ENCODE measurements at regions not wholly inside any gene's neighbourhood (a gene's known extent, or its start where the extent isn't known, plus 50 kb on each side); places are given as distances from the start of the nearest gene placed in this dataset.

GRCh38 chr2:195326537-195326936 is 330.5 kb upstream of the SLC39A10 start:
- Histone ChIP-seq H3K4me3 (ENCODE audit: control extremely low read depth in 1 of 5, extremely low read depth in 1 of 5, insufficient read depth in 1 of 5, low read depth in 2 of 5, low read length in 4 of 5) (no peak overlapping the region), H3K36me3 (replicated peaks in 1 of 2; ENCODE audit: control extremely low read depth in 1 of 2, control insufficient read depth in 1 of 2, extremely low read depth in 1 of 2, insufficient read depth in 2 of 2, low read length in 1 of 2) (no peaks in the 10 kb centered on the region), H3K4me1 (ENCODE audit: control insufficient read depth in 2 of 2, insufficient read depth in 2 of 2, low read length in 2 of 2) (no peaks in the 10 kb centered on the region), H3K9ac (ENCODE audit: low read length) (no peak overlapping the region), H3K79me2 (ENCODE audit: control insufficient read depth, insufficient read depth, low read length) (no peaks in the 10 kb centered on the region), H3K27me3 (replicated peaks in 1 of 4; ENCODE audit: control extremely low read depth in 1 of 4, control insufficient read depth in 3 of 4, insufficient read depth in 4 of 4, low read length in 3 of 4) (no peaks in the 10 kb centered on the region), H3K27ac (ENCODE audit: low read length in 2 of 2) (no peak overlapping the region), H3K4me2 (replicated peaks; ENCODE audit: low read depth, low read length, poor library complexity, severe bottlenecking) (no peak overlapping the region), H3K9me3 (ENCODE audit: control extremely low read depth in 1 of 3, control insufficient read depth in 2 of 3, insufficient read depth in 1 of 3, low read length in 2 of 3) (peaks cover 0 to 3% (median 1%) of the 10 kb centered on the region in 3 donors), H4K20me1 (ENCODE audit: control insufficient read depth, insufficient read depth, low read length, poor library complexity, severe bottlenecking) (no peaks in the 10 kb centered on the region), H2AFZ (ENCODE audit: insufficient read depth, low read depth, low read length, poor library complexity, severe bottlenecking) (no peak overlapping the region)
- TF ChIP-seq EZH2 (IDR thresholded peaks at IDR 0.05; ENCODE audit: borderline replicate concordance, insufficient read depth, low read depth, low read length, poor library complexity, severe bottlenecking) (no peak), CTCF (IDR thresholded peaks at IDR 0.05) (no peak)
- no peak overlapping the region for H3K4me3 Mint-ChIP-seq
- H3K9me3 Mint-ChIP-seq (ENCODE audit: insufficient read depth), result no peaks in the 10 kb centered on the region
- H3K4me1 Mint-ChIP-seq, result peaks cover 2% of the 10 kb centered on the region
- POLR2A ChIA-PET, result no interaction called here
- intact Hi-C loops (cut with micrococcal nuclease), result no loop called here
- no peak for DNase-seq
- no peak for ATAC-seq (ENCODE audit: low read depth)
- H3K27ac Mint-ChIP-seq, result no peak overlapping the region
- CTCF ChIA-PET, result interaction anchor here (0.9 kb wide), 1 partner anchor 10 kb away, joined by 3 read pairs; no protein-coding TSS in a partner anchor
- peaks cover 4% of the 10 kb centered on the region for H3K27me3 Mint-ChIP-seq

- Histone ChIP-seq H3K4me3 (ENCODE audit: control extremely low read depth in 1 of 5, extremely low read depth in 1 of 5, insufficient read depth in 1 of 5, low read depth in 2 of 5, low read length in 4 of 5) (no peak overlapping the region), H3K36me3 (replicated peaks in 1 of 2; ENCODE audit: control extremely low read depth in 1 of 2, control insufficient read depth in 1 of 2, extremely low read depth in 1 of 2, insufficient read depth in 2 of 2, low read length in 1 of 2) (no peaks in the 10 kb centered on the region), H3K27ac (ENCODE audit: low read length in 2 of 2) (no peak overlapping the region), H3K4me1 (ENCODE audit: control insufficient read depth in 2 of 2, insufficient read depth in 2 of 2, low read length in 2 of 2) (no peaks in the 10 kb centered on the region), H4K20me1 (ENCODE audit: control insufficient read depth, insufficient read depth, low read length, poor library complexity, severe bottlenecking) (no peaks in the 10 kb centered on the region), H3K9ac (ENCODE audit: low read length) (no peak overlapping the region), H2AFZ (ENCODE audit: insufficient read depth, low read depth, low read length, poor library complexity, severe bottlenecking) (no peak overlapping the region), H3K4me2 (replicated peaks; ENCODE audit: low read depth, low read length, poor library complexity, severe bottlenecking) (no peak overlapping the region), H3K9me3 (ENCODE audit: control extremely low read depth in 1 of 3, control insufficient read depth in 2 of 3, insufficient read depth in 1 of 3, low read length in 2 of 3) (peaks cover 0 to 3% (median 1%) of the 10 kb centered on the region in 3 donors), H3K79me2 (ENCODE audit: control insufficient read depth, insufficient read depth, low read length) (no peaks in the 10 kb centered on the region), H3K27me3 (replicated peaks in 1 of 4; ENCODE audit: control extremely low read depth in 1 of 4, control insufficient read depth in 3 of 4, insufficient read depth in 4 of 4, low read length in 3 of 4) (no peaks in the 10 kb centered on the region)
- ATAC-seq (ENCODE audit: low read depth) (no peak), DNase-seq (no peak)
- TF ChIP-seq EZH2 (IDR thresholded peaks at IDR 0.05; ENCODE audit: borderline replicate concordance, insufficient read depth, low read depth, low read length, poor library complexity, severe bottlenecking) (no peak), CTCF (IDR thresholded peaks at IDR 0.05) (no peak)
- Mint-ChIP-seq H3K9me3 (ENCODE audit: insufficient read depth) (no peaks in the 10 kb centered on the region), H3K27ac (no peak overlapping the region), H3K27me3 (peaks cover 4% of the 10 kb centered on the region), H3K4me3 (no peak overlapping the region), H3K4me1 (no peaks in the 10 kb centered on the region)
- 53% methylated on average over 2 of the region's 4 CpGs for WGBS (ENCODE audit: insufficient coverage)
- POLR2A ChIA-PET, result no interaction called here
- intact Hi-C loops (cut with micrococcal nuclease), result no loop called here
- CTCF ChIA-PET, result interaction anchor here (1.1 kb wide), 1 partner anchor 254 kb away, joined by 3 read pairs; no protein-coding TSS in a partner anchor
These were observed 334.7 kb upstream of the SLC39A10 start for GRCh38 chr2:195322324-195322723.

All from B cell (primary cell).